K562 (cell line): ENCODE measurements at regions not wholly inside any gene's neighbourhood (a gene's known extent, or its start where the extent isn't known, plus 50 kb on each side); places are given as distances from the start of the nearest gene placed in this dataset.

Source experiments
- ATAC-seq: fragments of 200-7000 bp; cut with Tn5 transposase; 3 replicates; pipeline ENCODE4 v1.9.1; 2020; ENCODE audit warnings: moderate library complexity
- BruUV-seq: library from RNA; stranded (reverse); fragments of 400-500 nt; replicated peaks from 2 replicates; lab custom pipeline; 2021; lab: Mats Ljungman, UMichigan
- CTCF ChIA-PET: fragments of 300-600 bp; formaldehyde crosslinking; extraction: SDS; loops from one replicate; lab custom pipeline; 2021; ENCODE audit warnings: low intra/inter-chr PET ratio; lab: Yijun Ruan, JAX
- POLR2A ChIA-PET: fragments of 300-600, 350-650 bp; sonication (Branson Sonifier 250); formaldehyde crosslinking; extraction: SDS; loops from one replicate; lab custom pipeline; 2021; ENCODE audit warnings: antibody characterized with exemption, inconsistent platforms; lab: Yijun Ruan, JAX
- DNase-seq, 4 experiments: peaks; one replicate each; pipeline versions ENCODE4 v3.0.0 to v3.0.0-alpha.2; 2011 to 2018; ENCODE audit warnings: low spot score in 3 of 4, mixed read lengths in 3 of 4; ENCODE audit errors: extremely low read depth in 1 of 4
- FAIRE-seq: peaks from 2 replicates; lab custom pipeline; 2011; peaks lifted over from hg19 to GRCh38; lab: Jason Lieb, UNC
- H2AFZ ChIP-seq: 2 replicates; pipeline ENCODE4 v1.6.0; 2011; ENCODE audit warnings: low read depth, low read length, control low read depth, inconsistent platforms
- H3K27ac ChIP-seq: fragments of 200-600 bp; 3 replicates; pipeline ENCODE4 v1.8.0; 2011; ENCODE audit warnings: low read depth, mild to moderate bottlenecking, control low read depth, inconsistent platforms, low read length, moderate library complexity, mixed read lengths; ENCODE audit errors: extremely low read depth
- H3K27me3 ChIP-seq, 2 experiments: fragments of 300-600 bp in 1 of 2; 2 replicates in 1 of 2; 3 replicates in 1 of 2; pipeline versions ENCODE4 v1.6.0 to v1.8.0; 2011; ENCODE audit warnings: inconsistent platforms in 2 of 2, low read length in 2 of 2, mild to moderate bottlenecking in 1 of 2, mixed read lengths in 1 of 2, moderate library complexity in 1 of 2; ENCODE audit not compliant: control insufficient read depth in 2 of 2, insufficient read depth in 2 of 2
- H3K36me3 ChIP-seq: fragments of 300-600 bp; 3 replicates; pipeline ENCODE4 v1.8.0; 2011; ENCODE audit warnings: mild to moderate bottlenecking, low read length, inconsistent platforms; ENCODE audit not compliant: control insufficient read depth, insufficient read depth
- H3K4me1 ChIP-seq, 2 experiments: fragments of 200-600 bp in 1 of 2; replicated peaks in 1 of 2; 2 replicates in 1 of 2; 3 replicates in 1 of 2; pipeline versions ENCODE4 v1.5.1 to v1.8.0; 2011; ENCODE audit warnings: inconsistent platforms in 2 of 2, low read length in 2 of 2, mild to moderate bottlenecking in 1 of 2, mixed read lengths in 1 of 2, moderate library complexity in 1 of 2; ENCODE audit not compliant: control insufficient read depth in 2 of 2, insufficient read depth in 2 of 2
- H3K4me2 ChIP-seq: 2 replicates; pipeline ENCODE4 v1.6.1; 2011; ENCODE audit warnings: low read length, control low read depth, inconsistent platforms, mixed read lengths; ENCODE audit not compliant: insufficient read depth
- H3K4me3 ChIP-seq: fragments of 200-600 bp; sonication (generic), shearing (Covaris generic); 2 replicates; pipeline ENCODE4 v1.5.1; 2016; ENCODE audit warnings: control low read depth, inconsistent platforms
- H3K79me2 ChIP-seq: fragments of 200-600 bp; 3 replicates; pipeline ENCODE4 v1.8.0; 2011; ENCODE audit warnings: low read length, inconsistent platforms; ENCODE audit not compliant: control insufficient read depth, insufficient read depth
- H3K9ac ChIP-seq, 2 experiments: 2 replicates each; pipeline versions ENCODE4 v1.6.0 to v1.6.1; 2011; ENCODE audit warnings: low read depth in 2 of 2, low read length in 2 of 2, control low read depth in 1 of 2, inconsistent platforms in 1 of 2, mild to moderate bottlenecking in 1 of 2, mixed read lengths in 1 of 2; ENCODE audit not compliant: insufficient read depth in 1 of 2
- H3K9me1 ChIP-seq: one replicate; pipeline ENCODE4 v1.6.0; 2011; ENCODE audit warnings: inconsistent platforms, mild to moderate bottlenecking, low read length, moderate library complexity; ENCODE audit not compliant: control insufficient read depth, insufficient read depth
- H3K9me3 ChIP-seq: replicated peaks from 2 replicates; pipeline ENCODE4 v1.5.1; 2011; ENCODE audit warnings: low read depth, low read length, inconsistent platforms; ENCODE audit not compliant: control insufficient read depth, insufficient read depth
- H4K20me1 ChIP-seq: replicated peaks from 2 replicates; pipeline ENCODE4 v1.6.1; 2011; ENCODE audit warnings: low read length, inconsistent platforms, mixed read lengths; ENCODE audit not compliant: control insufficient read depth, insufficient read depth
- HMG20B ChIP-seq: fragments of 250-450 bp; sonication (Bioruptor Pico); IDR thresholded peaks from 2 replicates; pipeline ENCODE4 v1.5.0; 2021; ENCODE audit warnings: mild to moderate bottlenecking
- HSF4 ChIP-seq: fragments of 250-450 bp; sonication (Bioruptor Pico); IDR thresholded peaks from 2 replicates; pipeline ENCODE4 v2.1.2; 2022; ENCODE audit warnings: mild to moderate bottlenecking, moderate library complexity, borderline replicate concordance
- ID3 ChIP-seq, 2 experiments: fragments of 250-450 bp in 1 of 2; fragments of 450-650 bp in 1 of 2; sonication (Bioruptor Pico) in 1 of 2; IDR thresholded peaks; 2 replicates each; pipeline versions ENCODE4 v1.6.1 to v1.8.0; 2016 to 2021; ENCODE audit warnings: mild to moderate bottlenecking in 2 of 2, moderate library complexity in 2 of 2, missing compliant biosample characterization in 1 of 2, missing genetic modification characterization in 1 of 2
- IRF2 ChIP-seq: sonication (generic); formaldehyde crosslinking; IDR thresholded peaks from 2 replicates; pipeline ENCODE4 v1.8.1; 2022; ENCODE audit warnings: mild to moderate bottlenecking, missing genetic modification reagents
- MTF1 ChIP-seq: fragments of 250-450 bp; sonication (Bioruptor Pico); IDR thresholded peaks from 2 replicates; pipeline ENCODE4 v1.9.0; 2021; ENCODE audit warnings: moderate library complexity, mild to moderate bottlenecking, inconsistent platforms, borderline replicate concordance
- NFE2L1 ChIP-seq: fragments of 450-650 bp; IDR thresholded peaks from 2 replicates; pipeline ENCODE4 v1.6.1; 2016; ENCODE audit warnings: missing genetic modification characterization, low read depth, mild to moderate bottlenecking, missing compliant biosample characterization, moderate library complexity, borderline replicate concordance
- WGBS: fragments of 100-300 bp; shearing (Covaris generic); methylation state at CpG from one replicate; pipeline ENCODE4 v1.1.6; 2016; ENCODE audit warnings: low coverage, mixed read lengths; ENCODE audit not compliant: insufficient coverage; ENCODE audit errors: missing lambda C conversion rate; 5-methylcytosine and 5-hydroxymethylcytosine counted together
- in situ Hi-C: fragments of 300-500 bp; cut with MboI; formaldehyde crosslinking; loops from 4 replicates; pipeline ENCODE4 v1.15.0; 2018; ENCODE audit warnings: inconsistent platforms, mixed read lengths
- intact Hi-C: fragments of 100-400 bp; cut with micrococcal nuclease; formaldehyde crosslinking; loops from 2 replicates; pipeline ENCODE4 v1.14.2; 2022

- no peak overlapping the region for H3K27ac ChIP-seq
- H3K79me2 ChIP-seq = no peaks in the 10 kb centered on the region
- DNase-seq (no peak), ATAC-seq (no peak), FAIRE-seq (no peak)
- no peak overlapping the region for H3K4me2 ChIP-seq
- TF ChIP-seq HSF4 (CRISPR knock-in tag) (no peak), ID3 (CRISPR knock-in tag; IDR thresholded peaks at IDR 0.05) (no peak), ID3 (tag; IDR thresholded peaks at IDR 0.05) (no peak), MTF1 (no peak), IRF2 (CRISPR knock-in tag) (no peak), NFE2L1 (tag) (no peak), HMG20B (CRISPR knock-in tag) (no peak)
- no peaks in the 10 kb centered on the region for H3K9me1 ChIP-seq
- H3K4me1 ChIP-seq = no peaks in the 10 kb centered on the region
- H3K9ac ChIP-seq = no peak overlapping the region
- no peaks in the 10 kb centered on the region for H3K9me3 ChIP-seq
- H4K20me1 ChIP-seq = no peaks in the 10 kb centered on the region
- no peak overlapping the region for H2AFZ ChIP-seq
- ChIA-PET CTCF (no interaction called here), POLR2A (no interaction called here)
- in situ Hi-C loops = no loop called here
- H3K27me3 ChIP-seq = no peaks in the 10 kb centered on the region
- WGBS = 4% methylated on average over 2 of the region's 2 CpGs
- BruUV-seq = no TSS peak
- intact Hi-C loops = no loop called here
- H3K4me3 ChIP-seq = no peak overlapping the region
- H3K36me3 ChIP-seq = no peaks in the 10 kb centered on the region
Observed at GRCh38 chr20:7617797-7618196, 322.5 kb downstream of the HAO1 start.
